CD4-positive, alpha-beta T cell treated with Interleukin-6 at 100 ng/mL for 8 hours (primary cell): ENCODE measurements at regions not wholly inside any gene's neighbourhood (a gene's known extent, or its start where the extent isn't known, plus 50 kb on each side); places are given as distances from the start of the nearest gene placed in this dataset.

Source experiments
- DNase-seq: peaks from one replicate; pipeline ENCODE4 v3.0.0-alpha.2; 2020; ENCODE audit warnings: mixed read lengths, low spot score

DNA sequence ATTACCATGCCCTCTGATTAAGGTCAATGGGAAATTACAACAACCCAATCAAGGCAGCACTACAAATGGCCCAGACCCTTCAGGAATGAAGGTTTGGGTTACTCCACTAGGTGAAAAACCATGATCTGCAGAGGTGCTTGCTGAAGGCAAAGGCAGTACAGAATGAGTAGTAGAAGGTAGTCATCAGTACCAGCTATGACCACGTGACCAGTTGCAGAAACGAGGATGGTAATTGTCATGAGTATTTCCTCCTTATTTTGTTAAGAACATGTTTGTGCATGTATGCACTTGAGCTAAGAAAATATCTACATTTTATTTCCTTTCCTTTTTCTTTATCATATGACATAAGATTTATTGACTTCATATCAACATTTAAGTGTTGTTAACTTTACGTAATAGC lies 607.1 kb downstream of the KCNT2 start:
- DNase-seq = no peak

DNA sequence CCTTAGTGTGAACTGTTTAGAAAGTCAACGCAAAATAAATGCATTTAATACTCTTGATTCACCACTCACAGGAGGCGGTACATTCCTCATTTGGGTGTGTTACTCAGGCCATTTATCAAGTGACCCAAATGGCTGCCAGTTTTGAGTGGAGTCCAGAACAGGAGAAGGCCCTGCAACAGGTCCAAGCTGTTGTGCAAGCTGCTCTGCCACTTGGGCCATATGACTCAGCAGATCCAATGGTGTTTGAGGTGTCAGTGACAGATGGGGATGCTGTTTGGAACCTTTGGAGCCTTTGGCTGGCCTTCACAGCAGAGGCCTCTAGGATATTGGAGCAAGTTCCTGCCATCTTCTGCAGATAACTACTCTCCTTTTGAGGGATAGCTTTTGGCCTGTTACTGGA lies 609.2 kb downstream of the KCNT2 start:
- DNase-seq = no peak

DNA sequence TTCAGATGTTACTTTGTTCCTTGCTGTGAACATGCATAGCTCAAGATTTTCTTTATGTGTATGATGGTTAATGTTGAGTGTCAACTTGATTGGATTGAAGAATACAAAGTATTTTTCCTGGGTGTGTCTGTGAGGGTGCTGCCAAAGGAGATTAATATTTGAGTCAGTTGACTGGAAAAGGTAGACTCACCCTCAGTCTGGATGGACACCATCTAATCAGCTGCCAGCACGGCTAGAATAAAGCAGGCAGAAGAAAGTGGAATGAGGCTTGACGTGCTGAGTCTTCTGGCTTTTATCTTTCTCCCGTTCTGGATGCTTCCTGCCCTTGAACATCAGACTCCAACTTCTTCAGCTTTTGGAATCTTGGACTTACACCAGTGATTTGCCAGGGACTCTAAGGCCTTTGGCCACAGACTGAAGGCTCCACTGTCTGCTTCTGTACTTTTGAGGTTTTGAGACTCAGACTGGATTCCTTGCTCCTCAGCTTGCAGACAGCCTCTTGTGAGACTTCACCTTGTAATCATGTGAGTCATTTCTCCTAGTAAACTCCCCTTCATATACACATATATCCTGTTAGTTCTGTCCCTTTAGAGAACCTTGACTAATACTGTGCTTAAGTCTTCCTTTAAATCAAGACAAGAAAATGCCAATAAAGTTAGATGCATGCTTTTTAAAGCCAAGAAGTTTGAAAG lies 626.6 kb downstream of the KCNT2 start:
- no peak for DNase-seq

DNA sequence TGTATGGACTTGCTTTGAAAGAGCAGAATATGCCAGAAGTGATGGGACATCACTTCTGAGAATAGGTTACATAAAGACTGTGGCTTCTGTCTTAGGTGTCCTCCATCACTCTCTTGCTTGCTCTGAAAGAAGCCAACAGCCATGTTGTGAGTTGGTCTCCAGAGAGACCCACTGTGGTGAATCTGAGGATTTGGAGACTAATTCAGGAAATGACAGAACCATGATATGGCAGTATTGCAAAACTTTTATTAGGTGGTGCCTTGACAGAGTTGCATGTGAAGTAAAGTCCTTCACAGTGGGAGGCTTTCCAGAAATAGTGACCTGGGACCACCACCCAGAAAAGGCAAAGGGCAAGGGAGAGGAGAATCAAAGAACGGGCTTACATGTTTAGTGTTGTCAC lies 628.6 kb downstream of the KCNT2 start:
- DNase-seq = no peak

DNA sequence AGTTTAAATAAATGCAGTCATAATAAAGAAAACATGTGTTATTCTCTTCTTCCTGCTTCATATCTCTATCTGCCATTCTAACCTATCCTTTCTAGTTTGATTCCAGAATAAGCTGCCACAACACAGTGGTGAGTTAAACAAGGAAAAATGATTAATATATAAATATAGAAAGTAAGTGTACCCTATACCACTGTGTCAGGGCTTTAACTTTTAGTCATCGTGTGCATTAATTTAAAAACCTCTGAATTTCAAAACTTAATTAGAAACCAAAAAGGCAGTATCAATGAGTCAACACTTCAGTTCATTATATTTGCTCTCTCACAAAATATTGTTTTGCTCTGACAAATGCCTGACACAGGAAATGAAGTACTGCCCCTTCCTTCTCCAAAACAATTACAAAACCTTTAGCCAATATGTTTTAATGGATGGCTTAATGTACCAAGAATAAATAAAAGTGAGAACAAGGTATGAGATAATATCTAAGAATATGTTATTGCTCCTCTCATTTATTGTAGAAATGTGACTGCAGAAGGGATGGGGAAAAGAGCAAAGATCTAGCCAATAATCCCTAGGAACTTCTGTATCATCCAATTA lies 634.8 kb downstream of the KCNT2 start:
- no peak for DNase-seq

DNA sequence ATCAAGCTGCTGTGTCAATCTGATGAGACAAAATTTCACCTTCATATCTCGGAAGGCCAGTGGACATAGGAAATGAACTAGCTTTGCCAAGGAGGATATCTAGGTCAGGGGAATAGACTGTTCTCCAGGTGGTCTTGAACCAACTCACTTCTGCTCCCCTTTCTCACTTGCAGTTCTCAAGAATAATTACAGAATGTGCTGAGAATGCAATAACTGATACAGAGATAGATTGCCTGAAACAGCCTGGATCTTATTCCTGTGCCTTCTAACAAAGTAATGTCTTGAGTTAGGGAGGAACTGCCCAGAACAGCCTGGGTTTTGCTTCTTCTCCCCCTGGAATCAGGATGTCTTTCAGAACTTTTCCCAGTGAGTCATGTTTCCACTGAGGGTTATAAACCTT lies 636.7 kb downstream of the KCNT2 start:
- no peak for DNase-seq

DNA sequence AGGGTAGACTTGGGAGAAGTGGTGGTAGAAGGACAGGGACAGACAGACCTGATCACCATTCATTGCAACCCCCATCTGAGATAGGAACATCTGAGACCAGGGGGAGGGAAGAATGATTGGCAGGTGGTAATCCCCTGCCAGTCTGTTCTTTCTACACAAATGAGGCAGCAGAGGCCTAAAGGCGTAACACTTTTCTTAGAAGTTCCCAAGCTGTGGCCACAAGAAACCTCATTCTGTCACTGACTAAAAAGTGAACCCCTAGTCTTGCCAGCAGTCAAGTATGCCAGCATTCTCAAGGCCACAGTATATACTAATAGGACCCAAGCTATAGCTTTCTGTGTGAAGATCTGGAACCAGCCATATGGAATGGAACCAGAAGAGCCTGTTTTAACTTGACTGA lies 638.0 kb downstream of the KCNT2 start:
- DNase-seq = no peak

DNA sequence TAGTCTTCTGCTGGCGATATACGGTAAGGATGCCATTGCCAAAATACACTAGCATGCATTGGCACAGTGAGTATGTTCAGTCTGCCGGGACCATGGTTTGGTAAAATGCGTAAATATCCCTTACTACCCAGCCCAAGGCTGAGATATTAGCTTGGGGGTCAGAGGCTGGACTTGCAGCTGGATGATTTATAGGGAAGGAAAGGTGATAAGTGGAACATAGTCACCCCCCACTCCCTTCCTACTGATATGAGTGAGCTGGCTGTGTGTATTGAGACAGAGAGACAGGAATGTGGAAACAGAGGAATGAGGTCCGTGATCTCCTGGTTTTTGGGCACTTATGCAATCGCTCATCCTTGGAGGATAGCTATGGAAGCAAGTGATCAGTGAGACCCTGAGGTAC lies 642.8 kb downstream of the KCNT2 start:
- no peak for DNase-seq

DNA sequence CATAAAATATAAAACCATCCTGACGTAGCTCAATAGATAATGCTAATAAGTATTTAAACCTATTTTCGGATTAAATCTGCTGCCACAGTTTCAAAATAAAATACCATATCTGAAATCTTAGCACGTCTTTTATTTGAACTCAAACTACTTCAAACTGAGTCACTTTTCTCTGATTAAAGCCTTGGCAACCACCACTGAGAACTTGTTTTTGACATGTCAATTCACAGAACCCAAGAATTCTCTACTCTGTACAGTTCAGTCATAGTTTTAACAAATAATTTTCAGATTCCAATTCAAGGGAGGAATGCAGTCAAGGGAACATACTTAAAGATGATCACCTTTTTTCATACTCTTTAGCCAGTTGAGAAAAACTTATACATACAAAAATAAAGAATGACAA lies 643.2 kb downstream of the KCNT2 start:
- DNase-seq = no peak

DNA sequence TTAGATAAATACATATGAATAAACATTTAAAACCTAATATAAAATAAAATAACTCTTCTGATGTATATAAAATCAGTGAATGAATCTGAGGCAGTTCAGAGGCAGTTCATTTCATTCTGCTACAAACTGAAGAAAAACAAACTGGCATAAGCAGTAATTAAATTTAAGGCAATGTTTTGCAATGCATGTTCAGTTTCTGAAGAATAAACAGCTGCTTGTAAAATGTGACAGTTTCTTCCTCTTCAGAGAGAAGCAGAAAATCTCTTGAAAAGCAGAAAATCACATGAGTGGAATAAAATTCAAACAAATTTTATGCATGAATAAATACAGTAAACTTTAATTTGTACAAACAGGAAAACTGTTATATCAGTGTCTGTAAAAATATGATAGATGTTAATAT lies 643.7 kb downstream of the KCNT2 start:
- DNase-seq = no peak

DNA sequence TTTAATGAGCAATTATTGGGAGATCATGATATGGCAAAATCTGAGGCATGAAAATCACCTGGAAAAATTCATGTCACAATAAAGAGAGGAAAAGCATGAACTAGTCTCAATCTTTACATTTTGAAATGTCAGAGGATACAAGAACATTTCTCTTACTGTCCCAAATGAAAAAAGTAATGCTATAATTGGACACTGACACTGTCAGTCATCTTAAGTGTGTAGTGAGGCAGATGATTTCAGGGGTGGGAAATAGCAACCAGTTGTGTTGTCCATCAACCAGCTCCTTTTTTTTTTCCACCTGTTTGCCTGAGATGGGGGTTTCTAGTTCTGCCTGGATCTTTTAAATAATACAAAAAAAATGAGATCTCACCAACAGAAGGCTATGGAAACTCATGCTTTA lies 646.2 kb downstream of the KCNT2 start:
- DNase-seq = no peak

DNA sequence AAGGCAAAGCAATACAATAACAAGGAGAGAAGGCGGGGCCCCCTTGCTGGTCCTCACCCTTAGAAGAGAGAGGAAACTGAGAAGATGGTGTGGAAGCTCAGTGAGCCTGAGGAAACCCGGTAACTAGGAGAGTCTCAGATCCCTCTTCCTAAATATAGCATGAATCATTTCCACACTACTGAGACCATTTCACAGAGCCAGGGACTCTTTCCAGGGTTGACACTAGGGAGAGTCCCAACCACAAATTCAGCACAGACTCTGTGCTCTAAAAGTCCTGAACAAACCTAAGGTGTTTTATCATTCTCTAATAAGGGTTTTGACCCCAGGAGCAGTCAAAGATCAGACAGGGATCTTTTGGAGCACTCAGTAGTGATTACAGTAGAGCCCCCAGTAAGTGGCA lies 647.7 kb downstream of the KCNT2 start:
- no peak for DNase-seq

DNA sequence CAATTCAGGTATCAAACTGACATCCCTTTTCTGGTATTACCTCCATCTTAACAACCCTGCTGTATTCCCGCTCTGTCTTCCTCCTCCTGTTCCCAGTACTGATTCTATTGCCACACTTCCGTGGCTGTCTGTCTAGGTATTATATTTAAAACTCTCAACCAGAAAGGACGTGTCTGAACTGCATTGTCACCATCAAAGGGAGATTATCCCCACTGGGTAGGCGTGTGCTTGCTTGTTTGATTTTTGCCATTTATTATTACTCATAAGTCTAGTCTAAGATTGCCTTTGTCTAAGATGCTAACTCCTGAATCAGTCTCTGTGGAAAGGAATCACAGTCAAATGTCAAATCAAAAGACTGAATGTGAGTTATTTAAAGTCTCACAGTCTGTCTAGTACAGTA lies 650.1 kb downstream of the KCNT2 start:
- DNase-seq = no peak

DNA sequence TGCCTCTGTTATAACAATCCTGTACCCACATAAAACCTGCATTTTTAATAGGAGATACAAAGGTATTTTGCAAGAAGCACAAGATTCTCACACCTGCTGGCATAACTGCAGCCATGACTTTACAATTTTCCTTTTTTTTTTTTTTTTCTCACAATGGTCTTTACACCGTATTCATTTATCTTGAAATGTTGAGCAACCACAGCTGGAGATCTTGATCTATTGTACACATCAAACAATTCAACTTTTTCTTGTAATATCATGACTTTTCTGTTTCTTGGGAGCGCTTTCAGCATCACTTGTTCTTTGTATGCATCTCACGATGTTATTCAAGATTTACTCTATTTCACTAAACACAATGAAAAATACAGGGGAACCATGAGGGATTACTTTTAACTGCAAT lies 651.4 kb downstream of the KCNT2 start:
- no peak for DNase-seq

DNA sequence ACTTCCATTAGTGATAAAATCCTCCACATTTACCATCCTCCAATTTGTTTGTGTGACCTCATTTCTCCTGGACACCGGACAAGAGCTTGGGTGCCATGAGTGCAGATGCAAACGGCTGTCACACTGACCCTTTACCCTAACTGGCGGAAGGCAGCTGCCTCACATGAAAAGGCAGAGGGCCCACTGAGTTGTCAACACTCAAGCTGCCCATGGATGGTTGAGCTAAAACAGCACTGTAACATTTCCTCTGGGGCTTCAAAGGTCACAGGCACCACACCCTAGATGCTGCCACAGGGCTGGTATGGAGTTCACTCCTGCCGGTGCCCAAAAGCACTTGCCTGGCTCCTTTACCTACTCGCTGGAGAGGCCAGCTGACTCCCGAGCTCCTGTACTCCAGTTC lies 653.4 kb downstream of the KCNT2 start:
- no peak for DNase-seq

DNA sequence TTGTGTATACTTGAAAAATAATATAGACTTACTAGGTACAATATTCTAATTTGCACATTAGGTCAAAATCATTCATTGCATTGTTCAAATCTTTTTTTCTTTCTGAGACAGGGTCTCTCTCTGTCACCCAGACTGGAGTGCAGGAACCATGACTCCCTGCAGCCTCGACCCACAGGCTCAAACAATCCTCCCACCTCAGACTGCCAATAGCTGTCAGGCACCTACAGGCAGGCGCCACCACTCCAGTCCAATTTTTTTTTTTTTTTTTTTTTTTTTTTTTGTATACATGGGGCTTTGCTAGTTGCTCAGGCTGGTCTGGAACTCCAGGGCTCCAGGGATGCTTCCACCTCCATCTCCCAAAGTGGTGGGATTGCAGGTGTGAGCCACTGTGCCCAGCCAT lies 656.9 kb downstream of the KCNT2 start:
- DNase-seq = no peak

DNA sequence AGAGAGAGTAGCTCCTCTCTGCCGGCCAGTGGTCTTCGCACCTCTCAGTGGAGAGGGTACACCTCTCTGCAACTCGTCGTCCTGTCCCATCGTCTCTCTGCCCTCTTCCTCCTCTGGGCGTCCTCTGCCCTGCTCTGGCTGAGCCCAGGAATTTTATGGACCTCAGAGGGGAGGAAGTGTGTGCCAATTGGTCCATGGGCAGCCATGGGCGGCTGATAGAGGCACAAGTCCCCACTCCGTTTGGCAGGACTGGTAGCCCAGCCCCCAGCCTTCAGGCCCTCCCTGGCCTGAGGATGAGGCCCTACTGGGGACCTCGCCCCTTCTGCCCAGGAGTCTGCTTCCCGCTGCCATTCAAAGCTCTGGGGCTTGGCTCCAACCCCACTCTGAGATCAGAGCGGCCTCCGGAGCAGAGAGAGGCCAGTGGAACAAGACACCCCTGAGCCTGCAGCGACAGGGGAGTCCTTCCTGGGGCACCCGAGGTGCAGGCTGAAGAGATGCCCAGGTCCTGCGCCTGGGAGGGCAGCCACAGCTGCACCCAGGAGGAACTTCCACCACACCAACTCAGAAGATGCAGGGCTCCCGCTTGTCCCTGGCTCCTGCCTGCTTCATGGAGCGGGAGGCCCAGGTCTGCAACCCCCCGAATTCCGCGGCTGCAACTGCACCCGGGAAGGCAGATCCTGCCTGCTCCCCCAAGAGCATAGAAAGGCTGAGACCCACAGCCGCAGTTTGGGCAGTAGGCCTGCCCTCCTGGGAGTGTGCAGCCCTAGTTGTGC lies 659.9 kb downstream of the KCNT2 start:
- DNase-seq = no peak

DNA sequence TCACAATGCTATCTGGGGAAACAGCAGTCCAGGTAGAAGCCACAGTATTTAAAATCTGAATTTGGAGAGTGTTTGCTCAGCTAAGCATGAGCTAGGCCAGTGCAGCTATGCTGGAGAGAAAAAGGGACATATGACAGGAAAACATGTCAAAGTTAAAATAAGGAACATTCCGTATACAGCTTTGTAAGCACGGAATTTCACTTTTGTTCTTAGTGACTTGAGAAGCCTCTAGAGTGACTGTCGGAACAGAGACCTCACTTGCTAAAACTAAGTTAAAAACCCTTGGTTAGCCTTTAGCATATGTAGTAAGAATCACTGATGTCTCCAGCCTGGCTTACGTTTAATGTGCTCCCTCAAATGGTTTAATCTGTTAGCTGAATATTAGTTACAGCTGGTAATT lies 661.7 kb downstream of the KCNT2 start:
- no peak for DNase-seq

DNA sequence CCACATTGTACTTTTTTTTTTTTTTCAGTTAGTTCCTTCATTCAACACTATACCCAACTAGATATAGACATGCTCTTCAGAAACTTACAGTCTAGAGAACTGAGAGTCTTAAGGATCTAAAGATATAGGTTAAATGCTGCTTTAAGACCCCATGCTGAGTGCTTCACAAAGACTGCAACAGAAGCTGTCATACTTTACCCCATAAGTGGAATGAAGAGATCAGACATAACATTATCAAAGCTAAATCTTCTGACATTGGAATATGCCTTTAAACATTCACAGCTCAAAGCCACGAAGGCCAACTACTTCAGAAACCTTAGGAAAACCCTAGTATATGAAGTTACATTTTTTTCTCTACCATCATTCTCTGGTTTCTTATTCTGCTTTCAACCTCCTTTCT lies 666.4 kb downstream of the KCNT2 start:
- no peak for DNase-seq

DNA sequence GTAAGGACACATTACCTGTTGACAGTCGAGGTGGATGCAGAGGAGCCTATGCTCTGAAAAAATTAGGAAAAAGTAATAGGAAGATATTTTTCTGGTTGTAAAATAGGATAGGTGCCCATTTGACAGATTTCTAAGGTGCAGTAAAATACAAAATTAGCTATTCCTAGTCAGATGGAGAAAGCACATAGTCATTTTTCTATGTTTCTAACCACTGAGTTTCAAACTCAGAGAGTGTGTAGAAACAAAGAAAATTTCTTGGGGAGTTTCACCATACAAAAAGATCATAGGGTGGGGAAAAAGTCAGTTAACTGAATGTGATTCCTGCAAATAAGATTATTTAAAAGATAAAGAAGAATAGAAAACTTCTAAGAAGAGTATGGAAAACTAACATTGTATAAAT lies 666.9 kb downstream of the KCNT2 start:
- DNase-seq = no peak

DNA sequence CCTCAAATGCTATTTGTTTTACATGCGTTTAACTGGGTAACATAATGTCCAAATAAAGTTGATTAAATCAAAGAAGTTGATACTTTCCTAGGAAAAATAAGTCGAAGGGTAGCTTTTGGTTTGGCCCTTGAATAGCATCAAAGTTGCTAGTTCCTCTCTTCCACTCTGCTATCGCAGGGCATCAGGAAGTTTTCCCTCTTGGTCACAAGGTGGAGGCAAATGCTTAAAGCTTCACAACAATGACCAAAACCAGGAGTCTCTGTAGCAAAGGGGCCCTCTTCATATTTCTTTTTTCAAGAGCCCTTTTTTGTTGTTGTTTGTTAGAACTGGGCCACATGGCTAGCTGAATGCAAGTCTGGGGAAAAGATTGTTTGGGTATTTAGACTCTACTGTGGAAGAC lies 668.4 kb downstream of the KCNT2 start:
- DNase-seq = no peak

DNA sequence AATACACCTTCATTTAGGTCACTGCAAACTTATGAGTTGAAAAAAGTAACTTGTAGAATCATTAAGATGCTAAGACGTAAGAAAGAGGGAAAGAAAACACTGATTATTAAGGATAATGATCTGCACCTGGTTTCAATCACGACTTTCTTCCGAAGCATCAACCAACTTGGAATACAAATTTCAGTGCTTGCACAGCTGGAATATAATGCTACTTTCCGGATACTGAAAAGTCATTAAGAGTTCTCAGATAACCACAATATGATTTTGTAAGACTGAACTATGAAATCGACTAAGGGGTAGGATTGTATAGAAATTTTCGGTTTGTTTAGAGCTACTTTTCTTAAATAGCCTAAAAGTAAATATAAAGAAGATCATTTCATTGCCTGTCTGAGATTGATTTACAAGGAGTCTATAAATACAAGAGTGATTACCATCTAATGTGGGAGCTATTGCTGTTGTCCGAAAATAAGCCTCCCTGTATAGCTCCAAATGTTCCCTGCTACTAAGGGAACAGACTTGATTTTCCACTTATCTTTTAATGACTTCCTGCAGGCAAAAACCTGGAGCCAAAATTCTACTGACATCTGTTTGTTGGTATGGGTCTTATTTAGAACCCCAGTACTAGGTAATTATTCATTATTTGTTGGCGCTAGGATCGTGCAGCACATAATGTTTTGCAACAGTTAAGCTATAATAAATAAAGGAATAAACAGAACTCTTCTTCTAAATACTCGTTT lies 673.3 kb downstream of the KCNT2 start:
- no peak for DNase-seq

DNA sequence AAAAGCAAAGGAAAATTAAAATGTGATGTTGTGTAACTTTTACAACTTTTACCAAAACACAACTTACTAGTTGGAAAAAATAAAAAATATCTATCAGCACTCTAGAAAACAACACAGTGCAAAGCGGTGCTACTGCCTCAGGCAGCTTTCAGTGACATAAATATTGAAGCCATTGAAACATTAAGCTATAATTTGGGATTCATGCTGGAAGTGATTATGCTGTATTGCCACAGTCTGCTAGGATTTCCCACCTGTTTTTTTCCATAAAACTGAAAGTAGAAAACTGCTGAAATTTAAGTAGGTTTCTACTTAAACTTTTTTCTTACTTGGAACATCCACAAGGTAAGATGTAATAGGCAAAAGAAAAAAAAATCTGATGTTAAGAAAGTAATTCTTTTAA lies 674.4 kb downstream of the KCNT2 start:
- DNase-seq = no peak
